ENCODE measurements at regions not wholly inside any gene's neighbourhood (a gene's known extent, or its start where the extent isn't known, plus 50 kb on each side); places are given as distances from the start of the nearest gene placed in this dataset.
"Not testable (repeated sequence)": the region's sequence is repeated elsewhere in the genome, so short reads cannot be mapped to it uniquely, and the experiment has no call there.

DNA sequence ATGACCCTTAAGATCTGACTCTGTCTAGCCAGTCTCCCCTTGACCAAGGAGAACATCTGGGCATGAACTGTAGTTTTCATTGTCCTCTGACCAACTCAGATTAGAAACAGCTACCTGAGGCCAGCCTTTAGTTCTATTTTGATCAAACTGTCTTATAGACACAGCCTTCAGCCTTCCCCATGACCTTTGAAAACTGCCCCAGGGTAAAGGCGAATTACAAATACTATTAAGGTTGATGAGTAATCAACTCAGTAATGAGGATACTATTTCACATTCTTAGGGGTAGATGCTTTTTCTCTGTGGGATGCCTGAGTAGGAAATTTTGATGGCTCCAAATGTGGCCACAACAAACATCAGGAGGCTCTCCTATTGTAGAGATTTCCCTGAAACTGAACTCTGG lies 125.8 kb upstream of the ERV3-1 start:
- TF ChIP-seq ZNF70 (CRISPR knock-in tag; IDR thresholded peaks at IDR 0.05); ZNF565 (CRISPR knock-in tag; conservative IDR thresholded peaks at IDR 0.05; ENCODE audit: low read depth); BACH2 (CRISPR knock-in tag; IDR thresholded peaks at IDR 0.05; ENCODE audit: borderline replicate concordance); ZFP3 (CRISPR knock-in tag; IDR thresholded peaks at IDR 0.05); ZFP30 (CRISPR knock-in tag; IDR thresholded peaks at IDR 0.05): not testable (repeated sequence)
- TF ChIP-seq, protein P1, sequence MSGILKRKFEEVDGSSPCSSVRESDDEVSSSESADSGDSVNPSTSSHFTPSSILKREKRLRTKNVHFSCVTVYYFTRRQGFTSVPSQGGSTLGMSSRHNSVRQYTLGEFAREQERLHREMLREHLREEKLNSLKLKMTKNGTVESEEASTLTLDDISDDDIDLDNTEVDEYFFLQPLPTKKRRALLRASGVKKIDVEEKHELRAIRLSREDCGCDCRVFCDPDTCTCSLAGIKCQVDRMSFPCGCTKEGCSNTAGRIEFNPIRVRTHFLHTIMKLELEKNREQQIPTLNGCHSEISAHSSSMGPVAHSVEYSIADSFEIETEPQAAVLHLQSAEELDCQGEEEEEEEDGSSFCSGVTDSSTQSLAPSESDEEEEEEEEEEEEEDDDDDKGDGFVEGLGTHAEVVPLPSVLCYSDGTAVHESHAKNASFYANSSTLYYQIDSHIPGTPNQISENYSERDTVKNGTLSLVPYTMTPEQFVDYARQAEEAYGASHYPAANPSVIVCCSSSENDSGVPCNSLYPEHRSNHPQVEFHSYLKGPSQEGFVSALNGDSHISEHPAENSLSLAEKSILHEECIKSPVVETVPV (CRISPR knock-in tag; IDR thresholded peaks at IDR 0.05) = not testable (repeated sequence)
- TF ChIP-seq, protein P2, sequence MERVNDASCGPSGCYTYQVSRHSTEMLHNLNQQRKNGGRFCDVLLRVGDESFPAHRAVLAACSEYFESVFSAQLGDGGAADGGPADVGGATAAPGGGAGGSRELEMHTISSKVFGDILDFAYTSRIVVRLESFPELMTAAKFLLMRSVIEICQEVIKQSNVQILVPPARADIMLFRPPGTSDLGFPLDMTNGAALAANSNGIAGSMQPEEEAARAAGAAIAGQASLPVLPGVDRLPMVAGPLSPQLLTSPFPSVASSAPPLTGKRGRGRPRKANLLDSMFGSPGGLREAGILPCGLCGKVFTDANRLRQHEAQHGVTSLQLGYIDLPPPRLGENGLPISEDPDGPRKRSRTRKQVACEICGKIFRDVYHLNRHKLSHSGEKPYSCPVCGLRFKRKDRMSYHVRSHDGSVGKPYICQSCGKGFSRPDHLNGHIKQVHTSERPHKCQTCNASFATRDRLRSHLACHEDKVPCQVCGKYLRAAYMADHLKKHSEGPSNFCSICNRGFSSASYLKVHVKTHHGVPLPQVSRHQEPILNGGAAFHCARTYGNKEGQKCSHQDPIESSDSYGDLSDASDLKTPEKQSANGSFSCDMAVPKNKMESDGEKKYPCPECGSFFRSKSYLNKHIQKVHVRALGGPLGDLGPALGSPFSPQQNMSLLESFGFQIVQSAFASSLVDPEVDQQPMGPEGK (CRISPR knock-in tag; IDR thresholded peaks at IDR 0.05; ENCODE audit: borderline replicate concordance) = not testable (repeated sequence)

Measured in SK-N-SH treated with all-trans-retinoic acid at 6 μM for 48 hours (cell line).